Activated T-helper 1 cell treated with anti-CD3 and anti-CD28 coated beads, Interleukin-12 subunit alpha, Interleukin-12 subunit beta, Interleukin-2, Interleukin-4 antibody, amounts not matched to agents 30 ng/mL and 10 ng/mL and 1 ng/mL, durations not matched to agents 14 hours and 24 hours and 36 hours (primary cell): ENCODE measurements at regions not wholly inside any gene's neighbourhood (a gene's known extent, or its start where the extent isn't known, plus 50 kb on each side); places are given as distances from the start of the nearest gene placed in this dataset.
"Not testable (repeated sequence)": the region's sequence is repeated elsewhere in the genome, so short reads cannot be mapped to it uniquely, and the experiment has no call there.

Source experiments
- DNase-seq: peaks from one replicate; pipeline ENCODE4 v3.0.0; 2021; ENCODE audit warnings: low spot score
- H3K27ac Mint-ChIP-seq: one replicate; pipeline ENCODE4 v1.8.0; 2021; ENCODE audit warnings: mild to moderate bottlenecking, mixed read lengths
- H3K27me3 Mint-ChIP-seq: one replicate; pipeline ENCODE4 v1.8.0; 2022; ENCODE audit warnings: mild to moderate bottlenecking, moderate library complexity, mixed read lengths; ENCODE audit not compliant: insufficient read depth
- H3K36me3 Mint-ChIP-seq: one replicate; pipeline ENCODE4 v1.8.0; 2021; ENCODE audit warnings: low read depth, mixed read lengths
- H3K4me1 Mint-ChIP-seq: one replicate; pipeline ENCODE4 v1.8.0; 2021; ENCODE audit warnings: low read depth, mixed read lengths
- H3K4me3 Mint-ChIP-seq: one replicate; pipeline ENCODE4 v1.8.0; 2021; ENCODE audit warnings: mild to moderate bottlenecking, moderate library complexity, mixed read lengths
- H3K9me3 Mint-ChIP-seq: one replicate; pipeline ENCODE4 v1.8.0; 2021; ENCODE audit warnings: mixed read lengths
- intact Hi-C: fragments of 100-400 bp; cut with micrococcal nuclease; formaldehyde crosslinking; loops from one replicate; pipeline ENCODE4 v1.15.1; 2024

DNA sequence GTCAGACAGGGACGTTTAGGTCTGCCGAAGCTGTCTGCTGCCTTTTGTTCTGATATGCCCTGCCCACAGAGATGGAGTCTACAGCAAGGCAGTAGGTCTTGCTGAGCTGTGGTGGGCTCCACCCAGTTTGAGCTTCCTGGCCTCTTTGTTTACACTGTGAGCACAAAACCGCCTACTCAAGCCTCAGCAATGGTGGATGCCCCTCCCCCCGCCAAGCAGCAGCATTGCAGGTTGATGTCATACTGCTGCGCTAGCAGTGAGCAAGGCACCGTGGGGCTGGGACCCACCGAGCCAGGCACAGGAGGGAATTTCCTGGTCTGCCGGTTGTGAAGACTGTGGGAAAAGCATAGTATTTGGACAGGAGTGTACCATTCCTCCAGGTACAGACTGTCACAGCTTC is 233.1 kb downstream of the ATPSCKMT start:
- intact Hi-C loops, H3K27me3 Mint-ChIP-seq, DNase-seq, H3K27ac Mint-ChIP-seq, H3K36me3 Mint-ChIP-seq, H3K4me1 Mint-ChIP-seq, H3K4me3 Mint-ChIP-seq, H3K9me3 Mint-ChIP-seq: not testable (repeated sequence)

DNA sequence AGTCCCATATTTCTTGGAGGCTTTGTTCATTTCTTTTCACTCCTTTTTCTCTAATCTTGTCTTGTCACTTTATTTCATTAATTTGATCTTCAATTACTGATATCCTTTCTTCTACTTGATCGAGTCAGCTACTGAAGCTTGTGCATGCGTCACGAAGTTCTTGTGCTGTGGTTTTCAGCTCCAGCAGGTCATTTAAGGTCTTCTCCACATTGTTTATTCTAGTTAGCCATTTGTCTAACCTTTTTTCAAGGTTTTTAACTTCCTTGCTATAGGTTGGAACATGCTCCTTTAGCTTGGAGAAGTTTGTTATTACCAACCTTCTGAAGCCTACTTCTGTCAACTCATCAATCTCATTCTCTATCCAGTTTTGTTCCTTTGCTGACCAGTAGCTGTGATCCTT is 234.0 kb downstream of the ATPSCKMT start:
- H3K27ac Mint-ChIP-seq, intact Hi-C loops, H3K4me1 Mint-ChIP-seq, H3K9me3 Mint-ChIP-seq, H3K4me3 Mint-ChIP-seq, DNase-seq, H3K36me3 Mint-ChIP-seq, H3K27me3 Mint-ChIP-seq: not testable (repeated sequence)

DNA sequence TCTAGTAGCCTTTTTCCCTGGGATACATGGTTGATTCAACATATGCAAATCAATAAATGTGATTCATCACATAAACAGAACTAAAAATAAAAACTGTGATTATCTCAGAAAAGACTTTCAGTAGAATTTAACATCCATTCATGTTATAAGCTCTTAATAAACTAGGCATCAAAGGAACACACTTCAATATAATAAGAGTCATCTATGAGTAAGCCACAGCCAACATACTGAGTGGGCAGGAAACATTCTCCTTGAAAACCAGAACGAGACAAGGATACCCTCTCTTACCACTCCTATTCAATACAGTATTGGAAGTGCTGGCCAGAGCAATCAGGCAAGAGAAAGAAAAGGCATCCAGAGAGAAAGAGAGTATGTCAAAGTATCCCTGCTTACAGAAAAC is 239.9 kb downstream of the ATPSCKMT start:
- peaks cover 12% of the 10 kb centered on the region for H3K9me3 Mint-ChIP-seq
- DNase-seq = no peak
- H3K4me3 Mint-ChIP-seq = no peak overlapping the region
- H3K27ac Mint-ChIP-seq = no peak overlapping the region
- no peaks in the 10 kb centered on the region for H3K27me3 Mint-ChIP-seq
- H3K4me1 Mint-ChIP-seq = no peaks in the 10 kb centered on the region
- no peaks in the 10 kb centered on the region for H3K36me3 Mint-ChIP-seq
- intact Hi-C loops = no loop called here

DNA sequence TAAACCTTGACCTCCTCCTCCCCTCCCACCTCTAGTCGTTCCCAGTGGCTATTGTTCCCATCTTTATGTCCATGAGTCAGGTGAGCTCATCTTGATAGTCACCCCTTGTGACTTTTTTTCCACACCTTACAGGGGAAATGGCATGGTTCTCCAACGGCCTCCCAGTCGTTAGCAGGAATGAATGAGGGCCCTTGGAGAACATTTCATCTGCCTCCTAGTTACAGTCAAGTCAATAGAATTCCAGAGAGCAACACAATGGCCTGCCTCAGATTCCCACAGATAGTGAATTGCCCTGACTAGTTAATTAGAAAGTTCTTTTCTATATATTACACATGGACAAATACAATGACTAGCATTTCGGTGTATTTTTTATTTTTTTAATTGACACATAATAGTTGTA is 262.6 kb downstream of the ATPSCKMT start:
- no peak for DNase-seq
- Mint-ChIP-seq H3K36me3 (no peaks in the 10 kb centered on the region), H3K4me1 (no peaks in the 10 kb centered on the region), H3K9me3 (peaks cover 10% of the 10 kb centered on the region), H3K27ac (no peak overlapping the region), H3K4me3 (no peak overlapping the region), H3K27me3 (no peaks in the 10 kb centered on the region)
- intact Hi-C loops = no loop called here

DNA sequence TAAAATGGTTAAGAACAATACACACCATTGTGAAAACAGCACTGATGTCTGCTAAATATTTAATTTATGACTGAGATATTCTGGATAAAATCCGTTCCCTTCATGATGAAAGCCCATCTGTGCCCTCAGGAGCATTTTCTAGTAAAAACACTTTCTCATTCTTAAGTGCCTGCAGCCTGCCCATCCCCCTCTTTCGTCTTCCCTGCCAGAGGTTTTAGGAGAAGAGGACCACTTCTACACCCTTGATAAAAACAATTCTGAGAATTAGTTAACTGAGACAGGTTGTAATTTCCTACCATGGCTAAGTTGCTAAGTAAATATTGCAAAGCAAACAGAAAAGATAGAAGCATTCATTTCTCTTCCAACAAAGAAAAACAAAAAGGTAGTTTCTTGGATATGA is 272.6 kb downstream of the ATPSCKMT start:
- Mint-ChIP-seq H3K9me3 (peaks cover 15% of the 10 kb centered on the region), H3K4me3 (no peak overlapping the region), H3K27ac (no peak overlapping the region), H3K36me3 (no peaks in the 10 kb centered on the region), H3K4me1 (no peaks in the 10 kb centered on the region), H3K27me3 (no peaks in the 10 kb centered on the region)
- no peak for DNase-seq
- intact Hi-C loops = no loop called here

DNA sequence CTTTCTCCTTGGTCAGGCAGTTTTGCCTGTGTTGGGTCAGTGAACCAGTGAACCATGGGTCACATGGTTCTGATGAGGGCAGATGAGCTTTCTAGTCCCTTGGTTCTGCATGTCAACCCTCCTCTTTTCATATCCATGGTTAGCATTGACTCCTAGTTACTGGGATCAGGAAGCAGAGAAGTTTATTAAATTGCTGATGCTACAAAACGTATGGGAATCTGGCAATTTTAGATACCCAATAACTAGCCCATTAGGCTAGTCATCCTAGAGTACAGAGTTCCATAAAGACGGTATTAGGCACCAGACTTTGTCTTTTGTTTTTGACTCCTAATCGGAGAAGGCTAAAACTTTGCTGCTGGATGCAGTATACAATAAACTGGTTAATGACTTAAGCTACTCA is 273.1 kb downstream of the ATPSCKMT start:
- intact Hi-C loops = no loop called here
- Mint-ChIP-seq H3K36me3 (no peaks in the 10 kb centered on the region), H3K9me3 (peaks cover 15% of the 10 kb centered on the region), H3K27me3 (no peaks in the 10 kb centered on the region), H3K4me3 (no peak overlapping the region), H3K4me1 (no peaks in the 10 kb centered on the region), H3K27ac (no peak overlapping the region)
- no peak for DNase-seq

DNA sequence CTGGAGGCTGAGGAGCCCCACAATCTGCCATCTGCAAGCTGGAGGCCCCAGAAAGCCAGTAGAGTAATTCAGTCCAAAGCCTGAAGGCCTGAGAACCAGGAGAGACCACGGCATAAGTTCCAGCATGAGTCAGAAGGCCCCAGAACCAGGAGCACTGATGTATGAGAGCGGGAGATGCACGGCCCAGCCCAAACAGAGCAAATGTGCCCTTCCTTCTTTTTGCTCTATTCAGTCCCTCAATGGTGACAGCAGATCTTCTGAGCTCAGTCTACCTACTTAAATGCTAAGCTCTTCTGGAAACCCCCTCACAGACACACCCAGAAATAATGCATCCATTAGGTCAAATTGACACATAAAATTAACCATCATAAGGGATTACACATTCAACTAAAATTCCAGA is 277.6 kb downstream of the ATPSCKMT start:
- DNase-seq = no peak
- Mint-ChIP-seq H3K27me3 (no peaks in the 10 kb centered on the region), H3K27ac (no peak overlapping the region), H3K4me1 (no peaks in the 10 kb centered on the region), H3K36me3 (no peaks in the 10 kb centered on the region), H3K4me3 (no peak overlapping the region), H3K9me3 (peaks cover 18% of the 10 kb centered on the region)
- intact Hi-C loops = no loop called here

DNA sequence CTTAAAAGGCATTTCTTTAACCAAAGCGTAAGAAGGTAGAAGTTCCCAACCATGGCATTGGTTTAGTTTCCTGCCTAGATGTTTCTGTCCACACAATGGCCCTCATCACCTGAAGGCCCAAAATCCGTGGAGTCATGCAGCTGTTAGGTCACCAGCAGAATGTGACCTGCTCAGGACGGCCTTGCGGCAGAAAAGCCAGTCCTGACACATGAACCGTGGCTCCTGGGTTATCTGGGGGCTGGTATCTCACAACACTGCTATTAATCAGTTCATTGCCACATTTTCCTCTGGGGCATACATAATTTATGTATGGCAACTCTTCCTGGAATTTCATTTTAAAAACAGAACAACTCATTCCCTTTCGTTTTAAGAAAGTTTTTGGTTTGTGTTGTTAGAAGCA is 278.4 kb downstream of the ATPSCKMT start:
- intact Hi-C loops = no loop called here
- Mint-ChIP-seq H3K4me3 (no peak overlapping the region), H3K27ac (no peak overlapping the region), H3K27me3 (no peaks in the 10 kb centered on the region), H3K4me1 (no peaks in the 10 kb centered on the region), H3K36me3 (no peaks in the 10 kb centered on the region), H3K9me3 (peaks cover 18% of the 10 kb centered on the region)
- no peak for DNase-seq

DNA sequence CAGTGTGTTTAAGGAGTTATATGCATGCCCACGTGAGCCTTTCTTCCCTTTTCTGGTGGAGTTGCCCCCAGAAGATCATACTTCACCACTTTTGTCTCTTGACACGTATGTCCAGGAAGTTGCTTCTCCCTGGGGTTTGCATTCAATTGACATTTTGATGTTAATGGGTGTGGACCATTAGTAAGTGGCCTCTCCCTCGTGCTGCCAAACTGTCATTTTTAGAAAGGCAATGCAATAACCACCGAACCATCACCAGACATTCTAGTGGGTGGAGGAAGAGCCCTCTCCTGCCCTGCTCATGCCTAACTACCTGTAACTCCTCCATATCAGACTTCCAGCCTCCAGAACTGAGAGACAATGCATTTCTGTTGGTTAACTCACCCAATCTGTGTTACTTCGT is 290.8 kb downstream of the ATPSCKMT start:
- no peaks in the 10 kb centered on the region for H3K4me1 Mint-ChIP-seq
- H3K9me3 Mint-ChIP-seq = peaks cover 4% of the 10 kb centered on the region
- no peaks in the 10 kb centered on the region for H3K27me3 Mint-ChIP-seq
- H3K36me3 Mint-ChIP-seq = no peaks in the 10 kb centered on the region
- no peak overlapping the region for H3K4me3 Mint-ChIP-seq
- H3K27ac Mint-ChIP-seq = no peak overlapping the region
- DNase-seq = no peak
- intact Hi-C loops = no loop called here

DNA sequence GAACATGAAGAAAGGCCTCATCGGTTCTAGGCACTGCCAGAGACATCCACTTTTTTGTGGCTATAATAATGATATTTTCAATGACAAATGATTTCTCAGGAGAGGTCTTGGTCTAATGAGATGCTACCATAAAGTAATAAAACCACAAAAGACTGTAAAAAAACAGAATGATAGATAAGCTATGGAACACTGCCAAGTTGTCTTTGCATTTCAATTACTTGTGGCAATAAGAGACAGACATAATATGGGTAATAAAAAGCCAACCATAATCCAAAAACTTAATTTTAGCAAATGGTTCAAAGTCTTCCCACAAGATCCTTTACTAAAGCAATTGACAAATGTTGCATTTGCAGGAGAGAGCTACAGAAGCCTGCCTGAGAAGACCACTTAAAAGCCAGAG is 292.5 kb downstream of the ATPSCKMT start:
- Mint-ChIP-seq H3K27me3 (no peaks in the 10 kb centered on the region), H3K9me3 (peaks cover 3% of the 10 kb centered on the region), H3K4me1 (no peaks in the 10 kb centered on the region), H3K36me3 (no peaks in the 10 kb centered on the region), H3K27ac (no peak overlapping the region), H3K4me3 (no peak overlapping the region)
- intact Hi-C loops = no loop called here
- no peak for DNase-seq

DNA sequence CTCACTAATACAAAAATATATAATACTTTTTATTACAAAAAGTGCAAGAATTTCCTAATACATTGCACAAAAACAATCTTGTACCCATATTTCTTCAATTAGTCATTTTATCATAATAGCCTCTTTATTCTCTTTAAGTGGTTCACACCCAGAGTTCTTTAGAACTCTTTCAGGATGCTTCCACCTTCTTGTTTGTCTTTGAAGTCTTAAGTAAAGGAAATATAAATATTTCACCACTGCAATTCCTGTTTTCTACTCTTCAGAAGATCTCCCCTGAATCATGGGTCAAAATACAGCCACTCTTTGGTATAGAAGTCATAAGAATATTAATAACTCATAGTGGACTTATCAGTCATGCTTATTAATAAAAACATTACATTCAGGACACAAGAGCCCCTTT is 293.0 kb downstream of the ATPSCKMT start:
- H3K4me1 Mint-ChIP-seq = no peaks in the 10 kb centered on the region
- no peaks in the 10 kb centered on the region for H3K36me3 Mint-ChIP-seq

DNA sequence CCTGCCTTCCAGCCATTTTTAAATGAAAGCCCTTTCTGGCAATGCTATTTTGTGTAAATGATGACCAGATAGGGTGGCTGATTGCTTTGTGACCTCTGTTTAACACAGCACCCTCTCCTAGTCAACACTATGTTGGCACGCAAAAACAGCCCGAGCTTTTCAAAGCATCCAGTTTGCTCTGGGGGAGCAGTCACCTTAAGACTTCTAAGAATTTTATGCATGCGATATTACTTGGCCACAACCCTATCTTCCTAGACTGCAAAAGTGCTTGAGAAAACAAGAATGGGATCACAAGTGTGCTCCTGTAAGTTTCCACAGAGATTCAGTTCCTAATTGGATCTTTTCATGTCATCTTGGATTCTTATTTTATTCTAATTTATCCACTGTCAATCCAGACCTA is 294.1 kb downstream of the ATPSCKMT start:
- no peak for DNase-seq
- Mint-ChIP-seq H3K36me3 (no peaks in the 10 kb centered on the region), H3K9me3 (peaks cover 3% of the 10 kb centered on the region), H3K4me1 (no peaks in the 10 kb centered on the region), H3K27ac (no peak overlapping the region), H3K4me3 (no peak overlapping the region), H3K27me3 (no peaks in the 10 kb centered on the region)
- intact Hi-C loops = no loop called here

More for the DNA sequence above, 293.0 kb downstream of the ATPSCKMT start:
- Mint-ChIP-seq H3K27ac (no peak overlapping the region), H3K27me3 (no peaks in the 10 kb centered on the region), H3K4me3 (no peak overlapping the region), H3K9me3 (peaks cover 3% of the 10 kb centered on the region)
- no peak for DNase-seq
- intact Hi-C loops = no loop called here

DNA sequence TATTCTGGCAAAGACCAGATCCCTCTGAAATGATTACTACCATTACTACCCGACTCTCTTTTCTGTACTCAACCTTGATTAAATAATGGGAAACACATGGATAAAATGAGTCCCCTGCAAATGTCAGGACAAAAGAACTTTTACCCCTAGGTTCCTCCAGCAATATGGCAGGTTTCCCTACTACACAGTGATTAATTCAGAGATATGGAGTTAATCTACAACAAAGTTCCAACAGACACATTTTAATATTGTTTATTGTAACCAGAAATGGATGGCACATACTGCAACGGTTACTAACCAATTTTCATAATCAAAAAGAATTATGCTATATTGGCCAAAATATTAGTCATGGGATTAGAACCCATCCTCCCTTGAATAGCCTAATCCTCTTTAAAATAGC is 294.8 kb downstream of the ATPSCKMT start:
- Mint-ChIP-seq H3K4me3 (no peak overlapping the region), H3K27me3 (no peaks in the 10 kb centered on the region), H3K36me3 (no peaks in the 10 kb centered on the region), H3K9me3 (peaks cover 3% of the 10 kb centered on the region), H3K27ac (no peak overlapping the region), H3K4me1 (no peaks in the 10 kb centered on the region)
- DNase-seq = no peak
- intact Hi-C loops = no loop called here

DNA sequence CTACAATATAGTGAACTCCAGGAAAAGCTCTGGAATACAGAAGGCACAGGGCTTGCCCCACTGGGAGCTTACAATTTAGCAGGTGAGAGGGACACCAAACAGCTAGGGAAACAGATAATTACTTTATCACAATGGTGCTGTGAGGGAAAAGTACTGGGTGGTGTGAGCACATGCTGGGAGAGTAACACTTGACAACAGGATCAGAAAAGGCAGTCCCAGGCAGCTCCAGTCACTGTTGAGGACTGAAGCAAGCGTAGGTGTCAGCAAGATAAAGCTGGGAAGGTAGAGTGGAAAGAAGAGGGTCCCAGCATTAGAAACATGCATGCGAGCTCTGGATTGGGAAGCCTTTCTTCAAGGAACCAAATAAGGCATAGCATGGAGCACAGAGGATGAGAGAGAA is 296.0 kb downstream of the ATPSCKMT start:
- Mint-ChIP-seq H3K4me1 (no peaks in the 10 kb centered on the region), H3K27me3 (no peaks in the 10 kb centered on the region), H3K27ac (no peak overlapping the region)

More for the DNA sequence above, 296.0 kb downstream of the ATPSCKMT start:
- no peaks in the 10 kb centered on the region for H3K36me3 Mint-ChIP-seq
- H3K9me3 Mint-ChIP-seq = peaks cover 3% of the 10 kb centered on the region
- no peak for DNase-seq
- intact Hi-C loops = no loop called here
- no peak overlapping the region for H3K4me3 Mint-ChIP-seq
